Ovary (tissue), 7 donors: ENCODE measurements at regions not wholly inside any gene's neighbourhood (a gene's known extent, or its start where the extent isn't known, plus 50 kb on each side); places are given as distances from the start of the nearest gene placed in this dataset.
"Not testable (repeated sequence)": the region's sequence is repeated elsewhere in the genome, so short reads cannot be mapped to it uniquely, and the experiment has no call there.

Experiments
- DNase-seq, 5 donors: peaks; one replicate each; pipeline ENCODE4 v3.0.0-alpha.2; 2019 to 2020
- H3K27ac ChIP-seq, 2 donors: fragments of 200-600 bp; one replicate each; pipeline versions ENCODE4 v1.5.1 to v1.8.0; 2019 to 2022
- H3K27me3 ChIP-seq: fragments of 200-600 bp; one replicate; pipeline ENCODE4 v1.8.0; 2022
- H3K36me3 ChIP-seq: fragments of 200-600 bp; sonication (generic); one replicate; pipeline ENCODE4 v1.5.1; 2019
- H3K4me1 ChIP-seq: one replicate; pipeline ENCODE4 v1.8.1; 2013; ENCODE audit warnings: mild to moderate bottlenecking, moderate library complexity; ENCODE audit not compliant: insufficient read depth
- H3K4me3 ChIP-seq: fragments of 200-600 bp; sonication (generic); one replicate; pipeline ENCODE4 v1.5.1; 2017
- H3K9me3 ChIP-seq, 2 donors: fragments of 200-600 bp in 1 of 2; sonication (generic) in 1 of 2; one replicate each; pipeline versions ENCODE4 v1.5.1 to v1.8.1; 2013 to 2019; ENCODE audit warnings: mild to moderate bottlenecking in 1 of 2, moderate library complexity in 1 of 2
- CTCF ChIP-seq, 3 donors: fragments of 450-650 bp in 2 of 3; fragments of 200-600 bp in 1 of 3; IDR thresholded peaks; one replicate each; pipeline versions ENCODE4 v1.5.1 to v1.8.0; 2016 to 2022; ENCODE audit warnings: antibody characterized with exemption in 3 of 3, mild to moderate bottlenecking in 1 of 3
- EP300 ChIP-seq: sonication (generic); formaldehyde crosslinking; IDR thresholded peaks from one replicate; pipeline ENCODE4 v1.6.1; 2017; ENCODE audit warnings: antibody characterized with exemption
- POLR2A ChIP-seq: fragments of 450-650 bp; IDR thresholded peaks from one replicate; pipeline ENCODE4 v1.6.1; 2017; ENCODE audit warnings: antibody characterized with exemption, mild to moderate bottlenecking, moderate library complexity
- WGBS, 3 donors: extraction: QIAGEN DNeasy Blood & Tissue Kit in 1 of 3; methylation state at CpG; one replicate each; pipeline versions ENCODE4 v1.1.5 to v1.1.7; 2013 to 2017; 5-methylcytosine and 5-hydroxymethylcytosine counted together
- intact Hi-C, 4 donors: fragments of 100-400 bp; cut with DNase I; formaldehyde crosslinking; loops; one replicate each; pipeline versions ENCODE4 v1.11.0 to v1.15.1; 2022 to 2023
- donor health status: DM: no; HTN: no; CAD: no; lungs with moderate emphysema.
- donor health status: DM: no; HTN: no; CAD: no.
- donor health status: Bipolar disorder and iron deficiency.
- donor health status: DM: no; HTN: no; CAD: no.
- donor health status: DM: yes; HTN: yes; CAD: no.

GRCh38 chr1:34370748-34371147 is 194.0 kb downstream of the C1orf94 start:
- no peaks in the 10 kb centered on the region for H3K27me3 ChIP-seq
- intact Hi-C loops: no loop called here
- no peaks in the 10 kb centered on the region for H3K4me1 ChIP-seq
- H3K36me3 ChIP-seq: no peaks in the 10 kb centered on the region
- H3K9me3 ChIP-seq: no peaks in the 10 kb centered on the region
- no peak for DNase-seq
- H3K27ac ChIP-seq: no peak overlapping the region
- WGBS, 3 donors: 75 to 83% (median 76%) methylated on average over 4 of the region's 4 CpGs
- no peak overlapping the region for H3K4me3 ChIP-seq
- TF ChIP-seq EP300 (no peak), POLR2A (no peak), CTCF (IDR thresholded peaks at IDR 0.05) (no peak)

- intact Hi-C loops, H3K27ac ChIP-seq, H3K4me3 ChIP-seq, H3K4me1 ChIP-seq, H3K9me3 ChIP-seq, DNase-seq, H3K36me3 ChIP-seq, H3K27me3 ChIP-seq: not testable (repeated sequence)
- WGBS, 3 donors: 79 to 84% (median 80%) methylated on average over 5 of the region's 5 CpGs
Measured at GRCh38 chr1:34371179-34371578, 194.5 kb downstream of the C1orf94 start.

- Histone ChIP-seq H3K9me3 (no peaks in the 10 kb centered on the region), H3K36me3 (no peaks in the 10 kb centered on the region), H3K27me3 (no peaks in the 10 kb centered on the region), H3K27ac (no peak overlapping the region), H3K4me1 (no peaks in the 10 kb centered on the region), H3K4me3 (no peak overlapping the region)
- no peak for DNase-seq
- 78 to 86% (median 78%) methylated on average over 1 of the region's 1 CpG for WGBS, 3 donors
- no peak for TF ChIP-seq EP300
- no peak for TF ChIP-seq POLR2A
- no peak for TF ChIP-seq CTCF (IDR thresholded peaks at IDR 0.05)
- intact Hi-C loops: no loop called here
Measured at GRCh38 chr1:34371829-34372532, 195.3 kb downstream of the C1orf94 start.

- Histone ChIP-seq H3K36me3 (no peaks in the 10 kb centered on the region), H3K27me3 (no peaks in the 10 kb centered on the region), H3K4me1 (no peaks in the 10 kb centered on the region), H3K9me3 (no peaks in the 10 kb centered on the region), H3K27ac (no peak overlapping the region), H3K4me3 (no peak overlapping the region)
- TF ChIP-seq EP300 (no peak), CTCF (IDR thresholded peaks at IDR 0.05) (no peak), POLR2A (no peak)
- no peak for DNase-seq
- intact Hi-C loops: no loop called here
- WGBS, 3 donors: 65 to 79% (median 67%) methylated on average over 1 of the region's 1 CpG
Measured at GRCh38 chr1:34372891-34373290, 196.2 kb downstream of the C1orf94 start.

- H3K9me3 ChIP-seq: no peaks in the 10 kb centered on the region
- no peaks in the 10 kb centered on the region for H3K27me3 ChIP-seq
- no peaks in the 10 kb centered on the region for H3K36me3 ChIP-seq
- H3K27ac ChIP-seq: no peak overlapping the region
- no peak for DNase-seq
- intact Hi-C loops: no loop called here
- TF ChIP-seq EP300 (no peak), CTCF (IDR thresholded peaks at IDR 0.05) (no peak), POLR2A (no peak)
- no peaks in the 10 kb centered on the region for H3K4me1 ChIP-seq
- H3K4me3 ChIP-seq: no peak overlapping the region
Measured at GRCh38 chr1:34373912-34374311, 197.2 kb downstream of the C1orf94 start.
